ENCODE measurements at regions not wholly inside any gene's neighbourhood (a gene's known extent, or its start where the extent isn't known, plus 50 kb on each side); places are given as distances from the start of the nearest gene placed in this dataset.

- TF ChIP-seq CTCF (IDR thresholded peaks at IDR 0.05; ENCODE audit: low read length) = no peak
- TF ChIP-seq EZH2 (IDR thresholded peaks at IDR 0.05; ENCODE audit: borderline replicate concordance, low read length) = no peak
Observed at GRCh38 chr7:132019703-132020102, 463.3 kb upstream of the PODXL start.
